IMR-90 (cell line): ENCODE measurements at regions not wholly inside any gene's neighbourhood (a gene's known extent, or its start where the extent isn't known, plus 50 kb on each side); places are given as distances from the start of the nearest gene placed in this dataset.

ENCODE experiments used
- ATAC-seq: fragments of 200-7000 bp; cut with Tn5 transposase; 2 replicates; pipeline ENCODE4 v1.9.1; 2020; ENCODE audit warnings: low read depth, mild to moderate bottlenecking, moderate library complexity
- BruUV-seq: library from RNA; stranded (reverse); fragments of 400-500 nt; replicated peaks from 2 replicates; lab custom pipeline; 2021; lab: Mats Ljungman, UMichigan
- CTCF ChIA-PET: fragments of 300-600 bp; formaldehyde crosslinking; extraction: SDS; loops from one replicate; lab custom pipeline; 2021; ENCODE audit warnings: antibody characterized with exemption; lab: Yijun Ruan, JAX
- POLR2A ChIA-PET: fragments of 300-600 bp; sonication (Branson Sonifier 250); formaldehyde crosslinking; loops from one replicate; lab custom pipeline; 2022; ENCODE audit warnings: antibody characterized with exemption; ENCODE audit not compliant: unreplicated experiment; lab: Charles Lee
- DNase-seq: peaks from one replicate; pipeline ENCODE4 v3.0.0; 2013
- H2AFZ ChIP-seq: replicated peaks from 2 replicates; pipeline ENCODE3; 2013; ENCODE audit warnings: low read length, mild to moderate bottlenecking; ENCODE audit not compliant: poor library complexity
- H2AK5ac ChIP-seq: 2 replicates; pipeline ENCODE4 v1.6.1; 2013; ENCODE audit warnings: low read depth, low read length, inconsistent platforms
- H2AK9ac ChIP-seq: replicated peaks from 2 replicates; pipeline ENCODE3; 2013; ENCODE audit warnings: mild to moderate bottlenecking, low read depth, low read length, moderate library complexity; ENCODE audit not compliant: poor library complexity
- H2BK120ac ChIP-seq: 2 replicates; pipeline ENCODE4 v1.6.1; 2013; ENCODE audit warnings: low read depth, low read length, inconsistent platforms
- H2BK15ac ChIP-seq: 3 replicates; pipeline ENCODE4 v1.6.1; 2013; ENCODE audit warnings: low read depth, low read length, inconsistent platforms
- H2BK20ac ChIP-seq: 2 replicates; pipeline ENCODE4 v1.6.1; 2013; ENCODE audit warnings: low read depth, mild to moderate bottlenecking, inconsistent platforms, low read length, moderate library complexity
- H2BK5ac ChIP-seq: 2 replicates; pipeline ENCODE4 v1.6.1; 2013; ENCODE audit warnings: mild to moderate bottlenecking, low read depth, low read length, inconsistent platforms; ENCODE audit not compliant: poor library complexity, severe bottlenecking
- H3K14ac ChIP-seq: replicated peaks from 2 replicates; pipeline ENCODE4 v1.6.1; 2013; ENCODE audit warnings: low read depth, low read length, inconsistent platforms
- H3K18ac ChIP-seq: 2 replicates; pipeline ENCODE4 v1.6.1; 2013; ENCODE audit warnings: low read depth, low read length, control low read depth
- H3K23ac ChIP-seq: 2 replicates; pipeline ENCODE4 v1.6.1; 2013; ENCODE audit warnings: low read depth, low read length, inconsistent platforms
- H3K27ac ChIP-seq: 2 replicates; pipeline ENCODE4 v1.5.1; 2013; ENCODE audit warnings: mild to moderate bottlenecking, control low read depth, low read length; ENCODE audit not compliant: insufficient read depth
- H3K27me3 ChIP-seq: 2 replicates; pipeline ENCODE4 v1.6.1; 2013; ENCODE audit warnings: low read length; ENCODE audit not compliant: control insufficient read depth, insufficient read depth
- H3K36me3 ChIP-seq: 2 replicates; pipeline ENCODE4 v1.6.1; 2013; ENCODE audit warnings: low read length, mixed read lengths; ENCODE audit not compliant: control insufficient read depth, insufficient read depth
- H3K4ac ChIP-seq: 2 replicates; pipeline ENCODE4 v1.6.1; 2013; ENCODE audit warnings: low read depth, low read length, inconsistent platforms
- H3K4me1 ChIP-seq: 2 replicates; pipeline ENCODE4 v1.6.1; 2013; ENCODE audit warnings: low read length, mixed read lengths; ENCODE audit not compliant: control insufficient read depth, insufficient read depth
- H3K4me2 ChIP-seq: 2 replicates; pipeline ENCODE4 v1.6.1; 2013; ENCODE audit warnings: low read depth, mild to moderate bottlenecking, control low read depth, low read length, moderate library complexity
- H3K4me3 ChIP-seq: 2 replicates; pipeline ENCODE4 v1.5.1; 2013; ENCODE audit warnings: low read depth, mild to moderate bottlenecking, control low read depth, low read length, moderate library complexity; ENCODE audit not compliant: insufficient read depth
- H3K56ac ChIP-seq: 2 replicates; pipeline ENCODE4 v1.6.1; 2013; ENCODE audit warnings: low read length, inconsistent platforms; ENCODE audit not compliant: insufficient read depth; ENCODE audit errors: extremely low read depth
- H3K79me1 ChIP-seq, 2 experiments: 2 replicates each; pipeline ENCODE4 v1.6.1; 2013; ENCODE audit warnings: low read length in 2 of 2, inconsistent platforms in 1 of 2, low read depth in 1 of 2
- H3K9ac ChIP-seq: 2 replicates; pipeline ENCODE4 v1.6.1; 2013; ENCODE audit warnings: low read depth, low read length, control low read depth
- H3K9me1 ChIP-seq: 2 replicates; pipeline ENCODE4 v1.6.1; 2013; ENCODE audit warnings: low read length, inconsistent platforms; ENCODE audit not compliant: insufficient read depth
- H3K9me3 ChIP-seq: 2 replicates; pipeline ENCODE4 v1.6.1; 2013; ENCODE audit warnings: low read length; ENCODE audit not compliant: control insufficient read depth, insufficient read depth
- H4K20me1 ChIP-seq: 2 replicates; pipeline ENCODE4 v1.6.1; 2013; ENCODE audit warnings: low read length, inconsistent platforms; ENCODE audit not compliant: insufficient read depth
- H4K5ac ChIP-seq: 2 replicates; pipeline ENCODE4 v1.6.1; 2013; ENCODE audit warnings: mild to moderate bottlenecking, low read depth, low read length, control low read depth
- H4K8ac ChIP-seq, 2 experiments: 2 replicates each; pipeline ENCODE4 v1.6.1; 2013; ENCODE audit warnings: low read depth in 2 of 2, low read length in 2 of 2, control low read depth in 1 of 2, inconsistent platforms in 1 of 2
- H4K91ac ChIP-seq: 2 replicates; pipeline ENCODE4 v1.6.1; 2013; ENCODE audit warnings: low read depth, low read length, inconsistent platforms; ENCODE audit not compliant: insufficient read depth
- MAFK ChIP-seq: IDR thresholded peaks from 2 replicates; pipeline ENCODE4 v1.6.1; 2012; ENCODE audit warnings: low read depth, low read length, improper control_type of control experiment
- MAZ ChIP-seq: IDR thresholded peaks from 2 replicates; pipeline ENCODE4 v1.6.1; 2012; ENCODE audit warnings: low read depth, mild to moderate bottlenecking, low read length, improper control_type of control experiment, moderate library complexity, borderline replicate concordance
- WGBS, 2 experiments: methylation state at CpG; one replicate each; pipeline versions ENCODE4 v1.1.5 to v1.1.7; 2013; ENCODE audit warnings: missing lambda C conversion rate in 2 of 2; ENCODE audit not compliant: insufficient read length in 1 of 2; ENCODE audit errors: extremely low coverage in 2 of 2; 5-methylcytosine and 5-hydroxymethylcytosine counted together
- dilution Hi-C: fragments of 300-500 bp; cut with HindIII; formaldehyde crosslinking; loops from one replicate; pipeline ENCODE4 v1.14.3; 2018; ENCODE audit warnings: low sequenced_read_pairs; ENCODE audit not compliant: unreplicated experiment
- in situ Hi-C: fragments of 300-500 bp; cut with MboI; formaldehyde crosslinking; loops from 3 replicates; pipeline ENCODE4 v1.14.3; 2019; ENCODE audit warnings: low sequenced_read_pairs, inconsistent platforms, mixed read lengths
- intact Hi-C: fragments of 100-400 bp; cut with micrococcal nuclease; formaldehyde crosslinking; loops from 2 replicates; pipeline ENCODE4 v1.10.0; 2022

DNA sequence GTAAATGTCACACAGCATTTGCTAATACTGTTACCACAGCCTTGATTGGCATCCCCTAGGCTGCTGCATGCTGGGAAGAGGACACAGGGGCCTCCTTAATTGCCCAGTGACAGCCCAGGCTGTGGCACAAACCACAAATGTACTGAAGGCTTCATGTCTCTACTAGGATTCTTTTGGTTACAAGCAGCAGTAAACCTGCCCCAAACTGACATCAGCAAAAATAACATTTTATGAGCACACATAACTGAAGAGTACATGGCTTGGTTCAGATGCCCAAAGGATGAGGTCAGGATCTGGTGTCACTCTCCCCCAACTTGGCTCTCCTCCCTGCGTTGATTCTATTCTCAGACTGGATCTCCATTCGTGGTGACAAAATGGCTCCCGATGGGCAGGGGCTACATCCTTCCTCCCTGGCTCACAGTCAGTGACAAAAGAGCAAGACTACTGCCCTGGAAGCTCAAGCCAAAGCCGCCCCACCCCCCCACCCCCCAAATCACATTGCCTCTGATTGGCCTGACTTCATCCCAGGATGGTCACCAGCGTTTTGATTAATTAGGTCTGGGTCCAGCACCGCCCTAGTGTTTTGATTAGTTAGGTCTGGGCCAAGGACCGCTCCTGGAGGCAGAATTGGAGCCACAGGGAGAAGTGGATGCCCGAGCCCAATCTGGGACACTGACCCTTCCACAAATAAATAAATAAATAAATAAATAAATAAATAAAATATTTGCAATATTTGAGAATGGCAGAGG, 180.5 kb upstream of the RBPJ start:
- Histone ChIP-seq H3K79me1 (no peaks in the 10 kb centered on the region), H3K4me1 (peaks cover 27% of the 10 kb centered on the region), H3K23ac (peak overlapping the region; percentile 62; the same call in 1 of the 2 replicates), H2AFZ (peak overlapping the region; percentile 73), H4K8ac (peak overlapping the region; percentile 34 to 87; a peak in 3 of 4 replicates), H3K4ac (peak overlapping the region; percentile 54), H3K9me3 (no peaks in the 10 kb centered on the region), H3K9ac (no peak overlapping the region), H3K18ac (peak overlapping the region; percentile 55), H2BK15ac (peak overlapping the region; percentile 72; the same call in 2 of the 3 replicates), H4K91ac (peak overlapping the region; percentile 26), H3K14ac (peak overlapping the region; percentile 78), H2AK5ac (peak overlapping the region; percentile 78), H2BK5ac (peak overlapping the region; percentile 47), H2AK9ac (no peak overlapping the region), H3K27ac (peak overlapping the region; percentile 74; the same call in 1 of the 2 replicates), H2BK120ac (peak overlapping the region; percentile 59), H3K4me2 (no peak overlapping the region), H4K5ac (peak overlapping the region; percentile 74), H2BK20ac (peak overlapping the region; percentile 77), H3K56ac (no peak overlapping the region), H3K4me3 (no peak overlapping the region), H3K36me3 (no peaks in the 10 kb centered on the region), H4K20me1 (no peaks in the 10 kb centered on the region), H3K27me3 (no peaks in the 10 kb centered on the region), H3K9me1 (peaks cover 22% of the 10 kb centered on the region)
- intact Hi-C loops (loop anchor here (2.0 to 5.0 kb wide), 2 partner anchors 52 to 108 kb away; no protein-coding TSS in a partner anchor), dilution Hi-C loops (no loop called here), in situ Hi-C loops (no loop called here)
- ChIA-PET POLR2A (no interaction called here), CTCF (no interaction called here)
- BruUV-seq = no TSS peak
- TF ChIP-seq MAFK = peak; percentile 30; the same call in 1 of the 2 replicates
- TF ChIP-seq MAZ = no peak
- WGBS, 2 experiments = 73% methylated on average over 2 of the region's 8 CpGs; no CpG with 5 or more reads in 1 of the 2 experiments
- ATAC-seq (peak; percentile 16; the same call in 1 of the 2 replicates), DNase-seq (peak; percentile 59)
